Globus pallidus (tissue), 1 donor: ENCODE measurements at regions not wholly inside any gene's neighbourhood (a gene's known extent, or its start where the extent isn't known, plus 50 kb on each side); places are given as distances from the start of the nearest gene placed in this dataset.

Source experiments
- DNase-seq: peaks from one replicate; pipeline ENCODE4 v3.0.0-alpha.2; 2015; ENCODE audit warnings: low spot score

GRCh38 chr5:66469684-66470083 is 126.5 kb upstream of the MAST4 start:
- DNase-seq = no peak

DNA sequence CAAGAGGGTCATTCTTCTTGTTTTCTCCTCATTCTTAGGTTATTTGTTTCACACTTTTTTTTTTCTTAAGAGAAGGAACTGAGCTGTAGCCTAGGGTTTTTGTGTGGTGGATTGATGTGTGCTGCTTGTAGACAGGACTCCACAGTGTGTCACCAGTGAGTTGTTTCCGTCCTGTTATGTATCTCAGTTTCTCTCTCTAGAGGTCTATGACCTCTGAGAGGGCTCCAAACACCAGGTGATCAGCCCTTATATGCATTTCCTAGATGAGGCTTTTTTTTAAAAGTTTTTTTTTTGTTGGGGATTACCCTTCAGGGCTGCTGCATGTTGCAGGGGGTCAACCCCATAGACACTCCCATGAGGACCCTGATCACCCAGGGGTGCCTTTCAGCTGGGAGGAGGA is 124.2 kb upstream of the MAST4 start:
- DNase-seq = no peak

DNA sequence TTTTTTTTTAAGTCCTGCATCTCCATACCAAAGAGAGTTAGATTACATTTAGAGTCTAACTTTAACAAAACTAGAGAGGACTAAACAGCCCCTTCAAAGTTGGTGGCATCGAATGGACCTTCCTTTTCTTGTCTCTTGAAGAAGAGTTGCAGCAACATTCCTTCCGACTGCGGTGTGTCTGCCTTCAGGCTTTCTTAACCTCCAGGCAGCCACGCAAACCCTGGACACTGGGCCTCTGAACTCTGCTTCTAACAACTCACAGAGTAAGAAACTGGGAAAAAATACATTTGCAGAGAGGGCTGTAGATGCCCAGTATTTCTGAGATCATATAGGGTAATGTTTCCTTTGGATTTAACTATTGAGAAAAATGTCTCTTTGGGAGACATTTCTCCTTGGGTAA is 120.5 kb upstream of the MAST4 start:
- DNase-seq = no peak

DNA sequence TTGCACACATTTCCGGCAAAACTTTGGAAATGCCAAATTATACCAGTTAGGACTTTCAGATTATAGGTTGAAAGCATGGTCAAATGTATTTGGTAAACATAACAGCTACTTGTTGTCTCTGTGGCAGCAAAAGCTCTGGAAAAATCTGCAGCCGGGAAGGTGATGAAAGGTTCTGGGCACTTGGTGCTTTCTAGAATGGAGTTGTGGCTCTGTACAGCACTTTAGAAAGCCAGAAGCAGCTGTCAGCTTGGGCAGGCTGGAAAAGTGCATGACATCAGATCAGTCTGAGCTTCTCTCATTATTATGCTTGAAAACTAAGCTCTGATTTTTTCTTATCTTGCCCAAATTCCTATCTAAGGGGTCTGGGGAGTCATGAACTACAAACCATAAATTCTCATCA is 118.6 kb upstream of the MAST4 start:
- no peak for DNase-seq

GRCh38 chr5:66494437-66494836 is 101.8 kb upstream of the MAST4 start:
- DNase-seq = no peak

DNA sequence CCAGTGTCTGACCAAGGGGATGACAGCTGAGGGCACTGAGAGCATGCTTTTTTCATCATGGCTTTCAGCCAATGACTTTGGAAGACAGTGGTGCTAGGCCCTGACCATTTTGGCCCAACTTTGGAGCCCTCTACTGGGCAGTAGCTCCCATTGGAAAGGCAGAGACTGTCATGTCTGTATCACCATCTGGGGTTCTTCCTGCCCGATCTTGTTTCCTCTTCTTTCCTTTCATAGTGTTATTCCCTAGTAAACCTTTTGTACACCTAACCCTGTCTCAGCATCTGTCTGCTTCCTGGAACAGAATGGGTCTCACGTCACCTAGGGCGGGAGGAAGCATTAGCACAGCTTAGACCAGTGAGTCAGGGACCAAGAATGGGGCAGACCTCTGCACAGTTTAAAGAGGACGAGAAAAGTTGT is 97.4 kb upstream of the MAST4 start:
- DNase-seq = peak; percentile 14

- no peak for DNase-seq
Observed at GRCh38 chr5:66503203-66503789, 92.9 kb upstream of the MAST4 start.

DNA sequence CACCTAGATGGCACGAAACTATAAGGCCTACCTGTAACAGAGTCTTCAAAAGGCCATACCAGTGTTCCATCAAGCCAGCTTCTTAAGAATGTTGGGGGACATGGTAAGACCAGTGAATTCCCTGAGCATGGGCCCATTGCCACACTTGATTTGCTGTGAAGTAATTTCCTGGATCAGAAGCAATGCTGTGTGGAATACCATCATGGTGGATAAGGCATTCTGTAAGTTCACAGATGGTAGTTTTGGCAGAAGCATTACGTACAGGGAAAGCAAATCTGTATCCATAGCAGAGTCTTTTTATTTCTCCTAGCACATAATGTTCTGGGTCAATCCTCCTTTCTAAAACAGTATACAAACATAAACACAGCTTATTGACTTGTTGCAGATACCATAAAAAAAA is 89.1 kb upstream of the MAST4 start:
- DNase-seq = no peak

DNA sequence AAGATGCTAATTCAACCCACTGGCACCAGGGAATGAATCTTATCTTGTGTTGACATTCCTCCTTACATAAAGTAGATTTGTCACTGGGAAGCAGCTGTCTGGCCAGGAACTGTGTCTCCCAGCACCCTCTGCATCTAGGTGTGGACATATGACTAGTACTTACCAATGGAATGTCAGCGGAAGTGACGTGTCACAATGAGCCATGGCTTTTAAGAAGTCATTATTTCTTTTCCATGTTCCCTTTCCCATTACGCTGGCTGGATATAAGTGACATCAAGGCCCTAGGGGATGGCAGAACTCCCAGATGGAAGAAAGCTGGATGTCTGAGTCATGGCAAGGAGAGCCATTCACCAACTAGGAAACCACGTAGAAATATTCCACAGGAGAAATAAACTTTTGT is 84.7 kb upstream of the MAST4 start:
- DNase-seq = no peak

- DNase-seq = no peak
Observed at GRCh38 chr5:66513130-66513529, 83.1 kb upstream of the MAST4 start.

- no peak for DNase-seq
Observed at GRCh38 chr5:66515209-66515608, 81.0 kb upstream of the MAST4 start.

- no peak for DNase-seq
Observed at GRCh38 chr5:66516550-66516949, 79.6 kb upstream of the MAST4 start.

DNA sequence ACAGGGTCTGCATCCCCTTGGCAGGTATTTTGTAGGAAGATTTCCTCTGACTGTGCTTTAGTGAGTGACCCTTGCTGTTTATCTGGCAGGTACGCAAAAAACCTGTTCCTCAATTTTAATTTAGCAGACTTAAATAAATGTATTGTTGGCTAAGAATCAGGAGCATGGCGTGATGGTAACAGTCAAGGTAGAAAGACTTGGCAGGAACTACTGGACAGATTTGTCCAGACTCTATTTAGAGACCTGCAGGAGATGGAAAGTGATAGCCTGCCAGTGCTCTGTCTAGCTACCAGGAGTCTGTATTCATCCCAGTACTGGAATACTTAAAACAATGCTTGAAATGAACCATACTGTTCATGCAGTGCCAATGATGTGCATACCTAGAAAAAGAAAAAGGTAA is 78.8 kb upstream of the MAST4 start:
- no peak for DNase-seq

DNA sequence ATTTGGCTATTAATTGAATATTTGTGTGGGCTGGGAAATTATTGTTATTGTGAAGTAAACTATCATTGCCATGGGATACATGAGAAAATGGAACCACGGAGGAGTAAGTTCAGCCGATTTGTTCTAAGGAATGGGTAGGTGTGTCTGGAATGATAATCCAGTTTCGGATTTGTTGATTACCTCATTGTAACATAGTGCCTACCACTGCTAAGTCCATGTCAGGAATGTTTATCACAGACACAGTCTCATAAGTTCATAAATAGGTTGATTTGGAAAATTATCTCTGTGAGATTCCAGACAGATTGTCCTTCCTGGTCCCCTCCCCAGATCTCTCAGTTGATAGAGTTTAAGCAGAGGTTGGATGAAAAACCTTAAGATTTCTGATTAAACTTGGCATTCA is 78.1 kb upstream of the MAST4 start:
- DNase-seq = no peak

DNA sequence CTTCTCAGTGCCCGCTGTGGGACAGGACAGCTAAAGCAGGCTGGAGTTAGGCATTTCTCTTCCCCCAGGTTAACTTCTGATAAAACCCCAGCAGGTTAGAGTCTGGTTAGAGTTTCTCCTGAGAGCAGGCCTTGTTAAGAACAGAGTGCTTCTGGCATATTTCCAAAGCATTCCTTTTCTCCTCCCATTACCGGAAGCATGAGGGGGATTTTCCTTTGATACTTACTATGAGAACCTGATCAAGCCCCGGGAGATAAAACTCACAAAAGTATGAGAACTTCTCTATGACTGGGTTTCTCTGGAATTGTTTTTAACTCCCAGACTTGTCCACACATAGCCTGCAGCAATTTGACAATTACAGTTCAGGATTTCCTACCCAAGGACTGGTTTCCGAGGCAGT is 77.4 kb upstream of the MAST4 start:
- no peak for DNase-seq

GRCh38 chr5:66519626-66520025 is 76.6 kb upstream of the MAST4 start:
- no peak for DNase-seq

DNA sequence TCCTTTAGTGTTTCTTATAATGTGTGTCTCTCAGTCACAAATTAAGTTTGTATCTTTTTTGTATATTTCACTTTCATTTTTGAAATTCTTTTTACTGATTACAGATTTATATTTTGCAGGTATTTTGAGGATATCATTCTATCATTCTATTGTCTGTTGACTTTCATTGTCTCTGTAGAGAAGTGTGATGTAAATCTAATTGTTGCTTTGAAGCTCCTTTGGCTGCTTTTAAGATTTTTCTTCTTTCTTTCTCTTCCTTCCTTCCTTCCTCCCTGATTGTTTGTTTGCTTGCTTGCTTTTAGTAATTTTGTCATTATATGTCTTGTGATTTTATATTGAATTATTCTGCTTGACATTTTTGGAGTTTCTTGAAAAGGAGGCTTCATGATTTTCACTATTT is 75.3 kb upstream of the MAST4 start:
- DNase-seq = no peak

DNA sequence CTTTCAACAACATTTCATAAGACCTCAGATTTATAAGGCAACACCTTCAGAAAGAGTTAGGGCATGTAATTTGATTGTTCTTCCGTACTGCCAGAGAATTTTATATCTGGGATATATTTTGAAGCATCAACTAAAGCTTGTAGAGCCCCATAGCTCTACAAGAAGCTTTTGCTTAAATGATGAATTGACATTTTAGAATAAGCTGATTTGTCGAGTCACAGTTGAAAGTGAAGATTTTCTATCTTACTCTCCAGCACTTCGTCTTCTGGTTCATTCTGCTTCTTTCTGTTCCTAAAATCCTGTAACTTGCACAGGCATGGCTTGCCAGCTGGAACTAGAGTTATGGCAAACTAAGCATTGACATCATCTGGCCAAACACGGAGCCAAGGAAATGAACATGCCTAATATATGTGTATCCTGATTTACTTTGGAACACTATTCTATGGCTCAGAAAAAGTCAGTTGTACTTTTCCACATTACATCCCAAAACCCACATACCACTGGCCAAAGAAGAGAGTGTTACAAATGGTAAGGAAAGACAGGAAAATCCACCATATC is 68.6 kb upstream of the MAST4 start:
- DNase-seq = no peak

- DNase-seq = no peak
Observed at GRCh38 chr5:66529182-66529581, 67.0 kb upstream of the MAST4 start.

DNA sequence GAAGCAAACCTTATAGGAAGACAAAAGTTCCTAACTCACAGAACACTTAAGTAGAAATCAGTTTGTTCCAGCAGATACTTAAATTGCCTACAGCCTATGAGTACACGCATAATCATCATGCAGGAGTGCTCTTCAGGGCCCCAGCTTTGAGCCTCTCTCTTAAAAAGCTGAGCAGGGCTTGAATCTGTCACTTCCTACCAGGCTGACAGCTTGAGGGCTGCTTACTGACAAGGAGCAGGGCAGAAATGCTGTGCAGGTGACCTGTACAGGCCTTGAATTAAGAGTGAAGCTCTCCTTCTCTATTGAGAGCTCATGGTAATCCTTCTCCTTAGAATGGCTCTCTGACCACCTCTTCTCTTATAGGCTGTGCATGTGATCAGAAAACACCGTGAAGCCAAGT is 66.5 kb upstream of the MAST4 start:
- no peak for DNase-seq

- DNase-seq = no peak
Observed at GRCh38 chr5:66538126-66538525, 58.1 kb upstream of the MAST4 start.

DNA sequence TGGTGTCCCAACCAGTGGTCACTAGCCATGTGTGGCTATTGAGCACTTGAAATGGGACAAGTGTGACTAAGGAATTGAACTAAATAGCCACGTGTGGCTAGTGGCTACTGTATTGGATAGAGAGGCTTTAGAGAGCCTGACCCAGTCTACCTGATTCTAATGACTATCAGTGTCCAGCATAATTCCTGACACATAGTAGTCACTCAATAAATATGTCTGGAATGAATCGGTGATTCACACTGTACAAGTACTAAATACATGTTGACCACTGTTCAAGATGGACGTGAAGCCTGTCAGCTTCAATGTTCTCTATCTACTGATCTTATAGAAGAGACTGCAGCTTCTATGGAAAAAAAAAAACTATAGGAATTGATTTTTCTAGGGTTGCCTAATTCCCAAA is 57.7 kb upstream of the MAST4 start:
- DNase-seq = no peak

DNA sequence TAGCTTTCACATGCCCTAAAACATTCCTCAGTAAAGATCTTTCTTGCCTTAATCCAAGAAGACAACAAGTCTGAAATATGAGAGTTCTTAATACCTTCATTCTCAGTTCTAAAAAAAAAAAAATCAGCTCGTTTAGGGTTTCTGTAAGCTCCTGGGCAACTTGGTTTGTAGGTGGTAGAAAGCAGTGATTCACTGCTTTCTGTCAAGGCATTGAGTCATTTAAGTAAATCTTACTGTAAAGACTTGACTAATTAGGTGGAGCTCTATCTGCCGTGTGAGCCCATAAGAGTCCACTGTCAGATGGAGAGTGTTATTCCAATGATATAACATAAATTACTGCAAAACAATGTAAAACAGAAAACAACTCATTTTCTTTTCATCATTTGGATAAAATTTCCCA is 56.1 kb upstream of the MAST4 start:
- no peak for DNase-seq

GRCh38 chr5:66542711-66543110 is 53.5 kb upstream of the MAST4 start:
- DNase-seq = no peak
